ENCODE measurements at regions not wholly inside any gene's neighbourhood (a gene's known extent, or its start where the extent isn't known, plus 50 kb on each side); places are given as distances from the start of the nearest gene placed in this dataset.

- no peak overlapping the region for H2BK120ac ChIP-seq (ENCODE audit: low read depth, low read length)
- H3K4me2 ChIP-seq (ENCODE audit: low read depth, low read length), result no peak overlapping the region
- H3K56ac ChIP-seq (ENCODE audit: extremely low read depth, insufficient read depth, low read length), result no peak overlapping the region
- dilution Hi-C loops (cut with HindIII; ENCODE audit: low sequenced_read_pairs, unreplicated experiment), result no loop called here
- in situ Hi-C loops (cut with MboI; ENCODE audit: low sequenced_read_pairs), result no loop called here
- no peak overlapping the region for H2AK5ac ChIP-seq (ENCODE audit: low read depth, low read length)
- no peaks in the 10 kb centered on the region for H4K20me1 ChIP-seq (ENCODE audit: insufficient read depth, low read length)
- no peak overlapping the region for H4K5ac ChIP-seq (ENCODE audit: low read depth, low read length)
- no peaks in the 10 kb centered on the region for H3K27me3 ChIP-seq (ENCODE audit: control insufficient read depth, insufficient read depth, low read length)
- no peaks in the 10 kb centered on the region for H3K9me3 ChIP-seq (ENCODE audit: control insufficient read depth, insufficient read depth, low read length)
- H3K9ac ChIP-seq (ENCODE audit: low read depth, low read length), result no peak overlapping the region
- BruUV-seq (replicated peaks), result no TSS peak
- H3K9me1 ChIP-seq (ENCODE audit: insufficient read depth, low read length), result no peaks in the 10 kb centered on the region; the same call in 1 of the 2 replicates
- H2BK5ac ChIP-seq (ENCODE audit: low read depth, low read length, poor library complexity, severe bottlenecking), result no peak overlapping the region
- no peak overlapping the region for H2BK20ac ChIP-seq (ENCODE audit: low read depth, low read length)
- no peak overlapping the region for H4K8ac ChIP-seq (ENCODE audit: low read depth in 2 of 2, low read length in 2 of 2)
- no peak overlapping the region for H4K91ac ChIP-seq (ENCODE audit: insufficient read depth, low read depth, low read length)
- no peaks in the 10 kb centered on the region for H3K4me1 ChIP-seq (ENCODE audit: control insufficient read depth, insufficient read depth, low read length)
- H3K4me3 ChIP-seq (ENCODE audit: insufficient read depth, low read depth, low read length), result no peak overlapping the region
- no peak overlapping the region for H3K14ac ChIP-seq (replicated peaks; ENCODE audit: low read depth, low read length)
- no peak overlapping the region for H3K4ac ChIP-seq (ENCODE audit: low read depth, low read length)
- H3K36me3 ChIP-seq (ENCODE audit: control insufficient read depth, insufficient read depth, low read length), result no peaks in the 10 kb centered on the region
- H3K23ac ChIP-seq (ENCODE audit: low read depth, low read length), result no peak overlapping the region
- no peak overlapping the region for H2AK9ac ChIP-seq (replicated peaks; ENCODE audit: low read depth, low read length, poor library complexity)
- H2BK15ac ChIP-seq (ENCODE audit: low read depth, low read length), result no peak overlapping the region
- WGBS, 2 experiments (ENCODE audit: extremely low coverage in 2 of 2, insufficient read length in 1 of 2), result no CpG with 5 or more reads among the region's 4 CpGs
- DNase-seq, result no peak
- no peak overlapping the region for H3K27ac ChIP-seq (ENCODE audit: insufficient read depth, low read length)
- ChIA-PET CTCF (interaction anchor here (0.7 kb wide), 1 partner anchor 799 kb away, joined by 3 read pairs; no protein-coding TSS in a partner anchor), POLR2A (ENCODE audit: unreplicated experiment) (no interaction called here)
- no peak for ATAC-seq (ENCODE audit: low read depth)
- no peaks in the 10 kb centered on the region for H3K79me1 ChIP-seq (ENCODE audit: low read depth in 1 of 2, low read length in 2 of 2)
- intact Hi-C loops (cut with micrococcal nuclease), result no loop called here
- no peak overlapping the region for H2AFZ ChIP-seq (replicated peaks; ENCODE audit: low read length, poor library complexity)
- H3K18ac ChIP-seq (ENCODE audit: low read depth, low read length), result no peak overlapping the region
- TF ChIP-seq ELK1 (IDR thresholded peaks at IDR 0.05; ENCODE audit: borderline replicate concordance, low read depth, low read length), result no peak
- TF ChIP-seq RCOR1 (IDR thresholded peaks at IDR 0.05; ENCODE audit: insufficient replicate concordance, low read length), result no peak
- TF ChIP-seq POLR2A (IDR thresholded peaks at IDR 0.05; ENCODE audit: low read depth, low read length), result no peak
- TF ChIP-seq MAFK (IDR thresholded peaks at IDR 0.05; ENCODE audit: low read depth, low read length), result no peak
- no peak for TF ChIP-seq RFX5 (IDR thresholded peaks at IDR 0.05; ENCODE audit: low read depth, low read length)
- TF ChIP-seq RAD21 (IDR thresholded peaks at IDR 0.05; ENCODE audit: low read length), result no peak
- TF ChIP-seq CEBPB (IDR thresholded peaks at IDR 0.05; ENCODE audit: low read depth, low read length), result no peak
- no peak for TF ChIP-seq SMC3 (IDR thresholded peaks at IDR 0.05; ENCODE audit: low read depth, low read length)
- no peak for TF ChIP-seq BHLHE40 (IDR thresholded peaks at IDR 0.05; ENCODE audit: low read depth, low read length)
- TF ChIP-seq MXI1 (IDR thresholded peaks at IDR 0.05; ENCODE audit: borderline replicate concordance, low read depth, low read length), result no peak
- TF ChIP-seq CHD1 (IDR thresholded peaks at IDR 0.05; ENCODE audit: low read depth, low read length), result no peak
- no peak for TF ChIP-seq FOS (IDR thresholded peaks at IDR 0.05; ENCODE audit: low read depth, low read length)
- no peak for TF ChIP-seq CTCF (conservative IDR thresholded peaks at IDR 0.05; ENCODE audit: low read depth, low read length)
- TF ChIP-seq MAZ (IDR thresholded peaks at IDR 0.05; ENCODE audit: borderline replicate concordance, low read depth, low read length), result no peak
Measured at GRCh38 chr6:27023664-27024063, 223.8 kb upstream of the PRSS16 start.

All from IMR-90 (cell line).